ENCODE measurements at regions not wholly inside any gene's neighbourhood (a gene's known extent, or its start where the extent isn't known, plus 50 kb on each side); places are given as distances from the start of the nearest gene placed in this dataset.

DNA sequence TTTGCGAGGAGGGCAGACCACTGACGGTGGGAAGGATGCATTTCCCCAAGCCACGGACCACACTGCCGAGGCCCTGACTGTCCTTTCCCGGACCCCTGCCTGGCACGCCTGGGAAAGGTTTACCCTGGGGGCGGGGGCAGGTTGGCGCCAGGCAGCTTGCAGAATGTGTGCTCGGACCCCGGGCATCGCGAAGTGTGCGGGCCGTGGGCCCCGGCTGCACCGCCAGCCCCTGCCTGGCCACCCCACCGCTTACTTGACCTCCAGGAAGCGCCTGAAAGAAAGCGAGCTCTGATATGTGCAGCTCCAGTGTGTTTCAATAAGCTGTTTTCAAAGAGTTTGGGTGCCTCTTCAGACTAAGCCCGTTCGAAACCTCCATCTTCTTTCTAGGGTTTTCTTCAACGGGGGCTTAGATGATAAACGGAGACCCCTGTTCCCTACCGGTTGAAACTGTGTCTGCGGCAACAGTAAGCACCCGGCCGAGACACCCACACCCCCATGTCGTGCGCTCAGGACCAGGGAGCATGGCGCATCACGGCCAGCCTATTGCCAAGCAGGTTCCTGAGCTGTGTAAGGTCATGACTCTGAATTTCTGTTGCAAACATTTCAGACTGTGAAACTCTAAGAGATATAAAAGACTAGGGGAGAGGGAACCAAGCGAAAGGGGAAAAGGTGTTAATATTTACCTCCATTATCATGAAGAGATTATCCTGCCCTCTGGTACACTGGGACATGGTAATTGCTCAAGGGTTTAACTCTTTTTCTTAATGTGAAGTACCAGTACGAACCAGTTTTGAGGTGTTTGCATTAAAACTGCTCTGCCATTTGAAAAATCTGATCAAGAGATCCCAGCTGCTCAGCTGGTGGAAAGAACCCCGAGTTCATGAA, 231.2 kb upstream of the FOXQ1 start:
- H3K4me3 ChIP-seq (ENCODE audit: control insufficient read depth, low read depth, low read length), result no peak overlapping the region
- no peak for DNase-seq (ENCODE audit: low read depth)
- TF ChIP-seq, protein P1, sequence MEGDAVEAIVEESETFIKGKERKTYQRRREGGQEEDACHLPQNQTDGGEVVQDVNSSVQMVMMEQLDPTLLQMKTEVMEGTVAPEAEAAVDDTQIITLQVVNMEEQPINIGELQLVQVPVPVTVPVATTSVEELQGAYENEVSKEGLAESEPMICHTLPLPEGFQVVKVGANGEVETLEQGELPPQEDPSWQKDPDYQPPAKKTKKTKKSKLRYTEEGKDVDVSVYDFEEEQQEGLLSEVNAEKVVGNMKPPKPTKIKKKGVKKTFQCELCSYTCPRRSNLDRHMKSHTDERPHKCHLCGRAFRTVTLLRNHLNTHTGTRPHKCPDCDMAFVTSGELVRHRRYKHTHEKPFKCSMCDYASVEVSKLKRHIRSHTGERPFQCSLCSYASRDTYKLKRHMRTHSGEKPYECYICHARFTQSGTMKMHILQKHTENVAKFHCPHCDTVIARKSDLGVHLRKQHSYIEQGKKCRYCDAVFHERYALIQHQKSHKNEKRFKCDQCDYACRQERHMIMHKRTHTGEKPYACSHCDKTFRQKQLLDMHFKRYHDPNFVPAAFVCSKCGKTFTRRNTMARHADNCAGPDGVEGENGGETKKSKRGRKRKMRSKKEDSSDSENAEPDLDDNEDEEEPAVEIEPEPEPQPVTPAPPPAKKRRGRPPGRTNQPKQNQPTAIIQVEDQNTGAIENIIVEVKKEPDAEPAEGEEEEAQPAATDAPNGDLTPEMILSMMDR (IDR thresholded peaks at IDR 0.05; ENCODE audit: control insufficient read depth, insufficient read depth, low read depth, low read length, missing control alignments), result no peak

DNA sequence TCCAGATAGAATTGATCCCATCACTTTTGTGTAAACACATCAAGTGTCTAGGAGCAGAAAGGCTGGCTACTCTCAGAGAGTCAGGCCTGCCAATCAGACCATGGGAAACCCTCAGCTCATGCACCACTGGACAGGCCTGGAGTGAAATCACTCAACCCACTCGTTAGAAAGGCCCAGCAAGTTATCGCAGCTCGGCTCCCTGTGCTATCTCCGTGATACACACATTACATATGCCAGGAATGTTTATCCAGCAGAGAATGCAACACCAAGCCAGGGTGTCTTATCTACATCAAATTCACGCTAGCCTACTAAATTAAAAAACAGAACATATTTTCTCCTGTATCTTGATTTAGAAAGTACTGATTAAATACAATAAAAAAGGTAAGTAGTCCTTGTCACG, 232.4 kb upstream of the FOXQ1 start:
- TF ChIP-seq, protein P1 (IDR thresholded peaks at IDR 0.05; ENCODE audit: control insufficient read depth, insufficient read depth, low read depth, low read length, missing control alignments), result no peak
- DNase-seq (ENCODE audit: low read depth), result no peak
- H3K4me3 ChIP-seq (ENCODE audit: control insufficient read depth, low read depth, low read length), result no peak overlapping the region

DNA sequence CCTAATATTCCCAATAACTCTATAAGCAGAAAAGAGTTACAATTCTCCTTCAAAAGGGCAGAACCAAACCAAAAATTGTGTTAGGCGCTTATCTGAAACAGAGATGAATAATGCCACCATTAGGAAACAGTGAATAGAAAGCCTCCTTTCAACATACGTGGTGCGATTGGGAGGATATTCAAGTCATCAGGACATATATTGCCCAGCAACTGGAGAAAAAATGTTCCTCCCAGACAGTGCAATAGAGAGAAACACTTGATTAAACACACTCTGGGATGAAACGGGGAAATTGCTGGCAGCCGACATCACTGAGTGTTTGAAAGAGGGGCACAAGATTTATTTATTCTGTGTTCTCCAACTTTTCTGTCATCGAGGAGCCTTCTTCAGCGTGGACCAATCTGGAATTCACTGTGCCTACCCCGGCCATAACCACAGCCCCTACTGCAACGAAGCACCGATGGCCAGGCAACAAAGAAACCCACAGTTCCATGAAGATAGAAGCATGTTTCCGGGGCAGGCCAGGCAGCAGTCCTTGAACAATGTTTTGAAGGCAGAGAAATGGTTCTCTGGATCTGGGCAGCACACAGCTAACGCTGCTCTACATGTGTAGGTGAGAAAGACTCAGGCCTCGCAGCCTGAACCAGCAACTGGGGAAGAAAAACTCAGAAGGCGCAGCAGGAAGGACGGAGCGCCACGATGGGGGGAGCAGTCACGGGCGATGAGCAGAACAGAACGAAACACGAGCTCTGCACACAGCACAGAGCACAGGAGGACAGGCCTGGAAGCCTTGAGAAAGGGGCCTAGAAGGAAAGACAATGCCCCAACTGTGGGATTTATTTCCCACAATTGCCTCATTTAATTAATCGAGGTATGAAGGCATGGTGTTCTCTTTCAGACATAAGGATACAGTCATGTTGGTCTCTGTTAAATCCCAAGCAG, 234.2 kb upstream of the FOXQ1 start:
- no peak for DNase-seq (ENCODE audit: low read depth)
- no peak overlapping the region for H3K4me3 ChIP-seq (ENCODE audit: control insufficient read depth, low read depth, low read length)
- TF ChIP-seq, protein P1 (IDR thresholded peaks at IDR 0.05; ENCODE audit: control insufficient read depth, insufficient read depth, low read depth, low read length, missing control alignments), result no peak

DNA sequence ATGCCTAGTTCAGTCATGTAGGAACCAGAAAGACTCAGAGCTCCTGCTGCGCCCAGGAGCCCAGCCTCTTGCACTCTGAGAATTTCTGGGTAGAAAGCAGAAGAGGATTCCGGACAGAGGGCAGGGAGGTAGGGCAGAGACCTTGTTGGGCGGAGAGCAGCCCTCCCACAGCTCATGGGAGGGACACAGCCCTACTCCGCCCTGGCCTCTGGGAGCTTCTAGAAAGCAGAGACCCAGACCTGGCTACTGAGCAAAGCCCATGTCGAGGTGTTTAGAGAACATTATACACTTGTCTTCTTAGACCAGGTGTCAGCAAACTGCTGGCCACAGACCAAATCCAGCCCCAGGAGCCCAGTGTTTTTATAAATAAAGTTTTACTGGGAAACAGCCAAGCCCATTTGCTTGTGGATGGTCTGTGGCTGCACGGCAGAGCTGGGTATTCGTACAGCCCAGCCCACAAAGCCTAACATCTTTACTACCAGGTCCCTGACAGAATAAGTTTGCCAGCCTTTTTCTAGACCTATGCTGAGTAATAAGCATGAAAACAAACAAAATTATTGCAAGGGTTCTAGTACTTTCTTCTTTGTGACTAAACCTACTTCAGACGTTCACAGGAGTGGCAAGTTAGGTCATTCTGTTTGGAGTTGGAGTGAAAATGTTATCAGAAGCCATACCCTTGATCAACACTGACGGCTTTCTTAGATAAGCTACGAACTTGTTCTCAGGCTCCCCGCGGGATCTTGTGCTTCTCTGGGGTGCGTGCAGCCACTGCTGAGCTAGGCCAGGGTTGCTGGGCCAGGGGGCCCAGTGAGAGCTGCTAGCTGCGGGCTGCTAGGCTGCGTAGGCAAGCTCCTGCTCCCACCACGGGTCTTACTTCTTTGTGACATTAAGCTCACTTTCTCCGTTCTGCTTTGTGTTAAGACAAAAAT, 235.1 kb upstream of the FOXQ1 start:
- no peak overlapping the region for H3K4me3 ChIP-seq (ENCODE audit: control insufficient read depth, low read depth, low read length)
- TF ChIP-seq, protein P1 (IDR thresholded peaks at IDR 0.05; ENCODE audit: control insufficient read depth, insufficient read depth, low read depth, low read length, missing control alignments), result no peak
- DNase-seq (ENCODE audit: low read depth), result no peak

DNA sequence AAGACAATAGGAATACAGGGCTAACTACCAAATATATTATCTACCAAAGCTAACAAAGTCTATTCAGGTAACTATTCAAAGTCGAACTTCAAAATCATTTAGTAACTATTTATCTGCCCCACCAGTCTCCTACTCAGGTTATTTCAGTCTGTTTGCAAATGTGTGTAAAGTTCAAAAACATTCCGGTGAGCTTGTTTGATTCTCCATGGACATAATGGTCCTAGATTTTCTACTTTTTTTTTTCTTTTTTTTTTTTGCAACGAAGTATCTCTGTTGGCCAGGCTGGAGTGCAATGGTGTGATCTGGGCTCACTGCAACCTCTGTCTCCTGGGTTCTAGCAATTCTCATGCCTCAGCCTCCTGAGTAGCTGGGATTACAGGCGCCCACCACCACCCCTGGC, 236.0 kb upstream of the FOXQ1 start:
- H3K4me3 ChIP-seq (ENCODE audit: control insufficient read depth, low read depth, low read length), result no peak overlapping the region
- DNase-seq (ENCODE audit: low read depth), result no peak
- TF ChIP-seq, protein P1 (IDR thresholded peaks at IDR 0.05; ENCODE audit: control insufficient read depth, insufficient read depth, low read depth, low read length, missing control alignments), result no peak

DNA sequence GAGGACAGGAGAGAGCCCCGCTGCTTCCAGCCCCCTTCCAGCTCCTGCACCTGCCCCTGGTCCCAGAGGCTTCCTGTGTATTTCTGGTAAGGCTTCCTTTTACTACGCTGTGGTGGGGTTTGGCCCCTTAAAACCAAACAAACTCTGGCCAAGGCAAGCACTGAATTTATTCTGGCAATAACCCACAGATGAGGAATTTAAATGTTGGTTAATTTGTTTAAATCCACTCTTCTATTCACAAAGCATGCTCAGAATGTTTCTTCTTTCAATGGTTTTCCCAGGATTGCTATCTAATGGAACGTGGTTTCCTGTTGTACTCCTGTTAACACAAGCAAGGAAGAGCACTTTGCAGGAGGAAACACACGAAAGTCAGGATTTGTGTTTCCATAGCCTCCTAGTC, 236.5 kb upstream of the FOXQ1 start:
- TF ChIP-seq, protein P1 (IDR thresholded peaks at IDR 0.05; ENCODE audit: control insufficient read depth, insufficient read depth, low read depth, low read length, missing control alignments), result no peak
- DNase-seq (ENCODE audit: low read depth), result no peak
- H3K4me3 ChIP-seq (ENCODE audit: control insufficient read depth, low read depth, low read length), result no peak overlapping the region
